ENCODE measurements at regions not wholly inside any gene's neighbourhood (a gene's known extent, or its start where the extent isn't known, plus 50 kb on each side); places are given as distances from the start of the nearest gene placed in this dataset.
A peak's percentile ranks its signal among the peaks of the same experiment; 100 is the strongest.
"Not testable (repeated sequence)": the region's sequence is repeated elsewhere in the genome, so short reads cannot be mapped to it uniquely, and the experiment has no call there.

DNA sequence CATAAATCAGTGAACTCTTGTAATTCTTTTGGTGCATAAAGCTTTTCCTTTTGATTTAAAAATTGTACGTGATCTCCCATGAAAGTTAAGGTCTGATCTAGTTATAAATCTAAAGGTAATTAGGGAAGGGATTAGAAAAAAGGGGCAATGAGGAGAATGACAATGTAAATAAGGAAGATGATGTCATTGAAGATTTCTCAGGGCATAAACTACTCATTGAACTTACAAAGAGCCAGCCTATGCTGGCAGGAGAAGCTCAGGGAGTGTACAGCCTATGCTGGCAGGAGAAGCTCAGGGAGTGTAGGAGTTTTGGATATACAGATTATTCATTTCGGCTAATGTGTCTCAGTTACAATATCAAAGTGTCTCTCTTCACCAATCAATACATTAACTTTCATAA is 1533.5 kb upstream of the ADGRL3 start:
- 69% methylated on average over 2 of the region's 2 CpGs for WGBS (ENCODE audit: insufficient coverage, low coverage, low lambda C conversion rate, missing lambda C conversion rate)
- TF ChIP-seq, protein P1, sequence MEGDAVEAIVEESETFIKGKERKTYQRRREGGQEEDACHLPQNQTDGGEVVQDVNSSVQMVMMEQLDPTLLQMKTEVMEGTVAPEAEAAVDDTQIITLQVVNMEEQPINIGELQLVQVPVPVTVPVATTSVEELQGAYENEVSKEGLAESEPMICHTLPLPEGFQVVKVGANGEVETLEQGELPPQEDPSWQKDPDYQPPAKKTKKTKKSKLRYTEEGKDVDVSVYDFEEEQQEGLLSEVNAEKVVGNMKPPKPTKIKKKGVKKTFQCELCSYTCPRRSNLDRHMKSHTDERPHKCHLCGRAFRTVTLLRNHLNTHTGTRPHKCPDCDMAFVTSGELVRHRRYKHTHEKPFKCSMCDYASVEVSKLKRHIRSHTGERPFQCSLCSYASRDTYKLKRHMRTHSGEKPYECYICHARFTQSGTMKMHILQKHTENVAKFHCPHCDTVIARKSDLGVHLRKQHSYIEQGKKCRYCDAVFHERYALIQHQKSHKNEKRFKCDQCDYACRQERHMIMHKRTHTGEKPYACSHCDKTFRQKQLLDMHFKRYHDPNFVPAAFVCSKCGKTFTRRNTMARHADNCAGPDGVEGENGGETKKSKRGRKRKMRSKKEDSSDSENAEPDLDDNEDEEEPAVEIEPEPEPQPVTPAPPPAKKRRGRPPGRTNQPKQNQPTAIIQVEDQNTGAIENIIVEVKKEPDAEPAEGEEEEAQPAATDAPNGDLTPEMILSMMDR (IDR thresholded peaks at IDR 0.05) = no peak
- no peak for TF ChIP-seq POLR2A (IDR thresholded peaks at IDR 0.05)
- no peak for ATAC-seq
- Histone ChIP-seq H3K36me3 (no peaks in the 10 kb centered on the region), H3K27ac (no peak overlapping the region), H3K9me3 (no peaks in the 10 kb centered on the region), H3K27me3 (no peaks in the 10 kb centered on the region), H3K4me3 (no peak overlapping the region), H3K4me1 (no peaks in the 10 kb centered on the region)
- intact Hi-C loops (cut with DNase I) = no loop called here
- DNase-seq = no peak

DNA sequence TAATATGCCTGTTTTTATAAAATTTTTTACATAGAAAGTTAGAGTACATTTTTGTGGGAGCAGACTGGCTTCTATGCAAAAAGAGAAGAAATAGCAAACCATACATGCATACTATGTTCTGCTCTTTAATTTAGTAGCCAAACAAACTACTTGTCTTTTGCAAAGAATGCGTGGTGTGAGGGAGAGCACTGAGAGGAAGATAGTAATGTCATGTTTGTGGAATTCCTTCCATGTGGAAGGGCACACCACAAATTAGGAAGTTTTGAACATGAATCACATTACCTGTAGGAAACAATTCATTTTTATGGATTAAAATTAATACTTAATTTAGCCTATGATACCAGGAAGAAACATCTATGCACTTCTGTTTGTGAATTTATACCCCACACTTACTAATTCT is 1529.1 kb upstream of the ADGRL3 start:
- H3K36me3 ChIP-seq = no peaks in the 10 kb centered on the region
- no peaks in the 10 kb centered on the region for H3K4me1 ChIP-seq
- no peak overlapping the region for H3K4me3 ChIP-seq
- DNase-seq (no peak), ATAC-seq (no peak)
- TF ChIP-seq, protein P1 (IDR thresholded peaks at IDR 0.05) = no peak
- no peak for TF ChIP-seq POLR2A (IDR thresholded peaks at IDR 0.05)
- intact Hi-C loops (cut with DNase I) = no loop called here
- no peaks in the 10 kb centered on the region for H3K27me3 ChIP-seq
- WGBS (ENCODE audit: insufficient coverage, low coverage, low lambda C conversion rate, missing lambda C conversion rate) = 60% methylated on average over 1 of the region's 1 CpG
- no peak overlapping the region for H3K27ac ChIP-seq
- H3K9me3 ChIP-seq = no peaks in the 10 kb centered on the region

DNA sequence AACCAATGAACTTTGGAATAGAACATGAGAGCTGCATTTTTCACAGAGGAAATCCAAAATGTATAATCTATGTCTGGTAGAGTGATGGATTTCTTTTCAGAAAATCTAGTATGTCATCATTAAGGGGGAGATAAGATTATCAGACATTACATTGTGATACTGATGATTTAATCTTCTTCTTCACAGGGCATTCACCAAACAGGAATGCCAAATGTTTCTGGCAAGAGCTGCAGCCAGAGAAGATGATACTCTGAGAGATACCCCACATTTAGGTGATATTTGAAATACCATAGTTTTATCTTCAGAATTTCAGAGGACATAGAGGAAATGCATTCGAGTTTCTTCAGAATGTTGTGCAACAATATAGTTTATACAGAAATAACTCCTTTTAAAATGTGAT is 1523.7 kb upstream of the ADGRL3 start:
- Histone ChIP-seq H3K27ac (no peak overlapping the region), H3K4me1 (no peaks in the 10 kb centered on the region), H3K27me3 (no peaks in the 10 kb centered on the region), H3K4me3 (no peak overlapping the region), H3K9me3 (no peaks in the 10 kb centered on the region), H3K36me3 (no peaks in the 10 kb centered on the region)
- TF ChIP-seq, protein P1 (IDR thresholded peaks at IDR 0.05) = no peak
- no peak for TF ChIP-seq POLR2A (IDR thresholded peaks at IDR 0.05)
- DNase-seq (no peak), ATAC-seq (no peak)
- 30% methylated on average over 1 of the region's 1 CpG for WGBS (ENCODE audit: insufficient coverage, low coverage, low lambda C conversion rate, missing lambda C conversion rate)
- intact Hi-C loops (cut with DNase I) = no loop called here

DNA sequence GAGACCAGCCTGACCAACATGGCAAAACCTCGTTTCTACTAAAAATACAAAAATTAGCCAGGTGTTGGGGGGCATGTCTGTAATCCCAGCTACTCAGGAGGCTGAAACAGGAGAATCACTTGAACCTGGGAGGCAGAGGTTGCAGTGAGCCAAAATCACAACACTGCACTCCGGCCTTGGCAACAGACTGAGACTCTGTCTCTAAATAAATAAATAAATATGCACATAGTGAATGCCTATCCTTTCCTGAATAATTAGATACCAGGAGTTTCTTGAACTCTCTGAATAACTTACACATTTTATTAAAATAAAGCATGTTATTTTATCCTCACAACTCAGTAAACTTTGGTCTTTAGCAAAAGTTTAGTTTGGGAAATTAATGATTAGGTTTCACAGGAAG is 1523.1 kb upstream of the ADGRL3 start:
- 65% methylated on average over 2 of the region's 2 CpGs for WGBS (ENCODE audit: insufficient coverage, low coverage, low lambda C conversion rate, missing lambda C conversion rate)
- H3K27ac ChIP-seq; intact Hi-C loops (cut with DNase I): not testable (repeated sequence)

DNA sequence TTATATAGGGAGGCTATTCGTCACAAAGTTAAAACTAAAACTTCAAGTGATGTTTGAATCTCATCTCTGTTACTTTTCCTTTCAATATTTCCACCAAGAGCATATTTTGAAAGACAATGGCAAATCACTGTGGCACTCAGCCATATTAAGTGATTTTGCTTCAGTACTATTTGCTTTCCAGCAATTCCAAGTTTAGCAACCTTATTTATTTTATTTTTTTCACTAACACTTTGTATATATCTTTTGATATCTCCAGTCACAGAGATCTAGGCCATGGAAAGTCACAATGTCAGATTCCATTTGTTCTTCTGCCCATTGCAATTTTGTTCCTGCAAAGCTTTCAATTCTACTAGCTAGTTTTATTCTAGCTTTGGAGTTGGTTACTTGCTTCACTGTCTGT is 1514.5 kb upstream of the ADGRL3 start:
- H3K27ac ChIP-seq = no peak overlapping the region
- H3K36me3 ChIP-seq = no peaks in the 10 kb centered on the region
- ATAC-seq (peak; percentile 18 to 54 (median 38)), DNase-seq (no peak)
- intact Hi-C loops (cut with DNase I) = no loop called here
- no peaks in the 10 kb centered on the region for H3K9me3 ChIP-seq
- WGBS (ENCODE audit: insufficient coverage, low coverage, low lambda C conversion rate, missing lambda C conversion rate) = 35% methylated on average over 1 of the region's 1 CpG
- H3K27me3 ChIP-seq = no peaks in the 10 kb centered on the region
- peaks cover 0 to 4% (median 0%) of the 10 kb centered on the region in 4 donors for H3K4me1 ChIP-seq
- TF ChIP-seq, protein P1 (IDR thresholded peaks at IDR 0.05) = no peak
- no peak for TF ChIP-seq POLR2A (IDR thresholded peaks at IDR 0.05)
- H3K4me3 ChIP-seq = no peak overlapping the region

More for the DNA sequence above, 1523.1 kb upstream of the ADGRL3 start:
- DNase-seq, ATAC-seq, H3K4me1 ChIP-seq, H3K4me3 ChIP-seq, H3K36me3 ChIP-seq, H3K9me3 ChIP-seq, H3K27me3 ChIP-seq: not testable (repeated sequence)

All from right lobe of liver (tissue), 6 donors.